HEK293 (cell line): ENCODE measurements at regions not wholly inside any gene's neighbourhood (a gene's known extent, or its start where the extent isn't known, plus 50 kb on each side); places are given as distances from the start of the nearest gene placed in this dataset.

Experiments used
- CTCF ChIA-PET: fragments of 350-600 bp; formaldehyde crosslinking; extraction: SDS; loops from one replicate; lab custom pipeline; 2021; ENCODE audit warnings: antibody characterized with exemption; lab: Yijun Ruan, JAX
- POLR2A ChIA-PET: fragments of 300-600 bp; formaldehyde crosslinking; extraction: SDS; loops from one replicate; lab custom pipeline; 2020; ENCODE audit warnings: antibody characterized with exemption, inconsistent platforms; lab: Yijun Ruan, JAX
- H3K27ac ChIP-seq: fragments of 200-500 bp; sonication (Bioruptor generic); 2 replicates; pipeline ENCODE4 v1.5.1; 2014; ENCODE audit warnings: low read depth, low read length, control low read depth, inconsistent platforms; ENCODE audit errors: extremely low read depth
- H3K36me3 ChIP-seq, 2 experiments: fragments of 200-500 bp in 1 of 2; sonication (Bioruptor generic) in 1 of 2; 1 replicate in 1 of 2; 2 replicates in 1 of 2; pipeline ENCODE4 v1.5.1; 2014 to 2017; ENCODE audit warnings: inconsistent platforms in 2 of 2, low read length in 2 of 2; ENCODE audit not compliant: control insufficient read depth in 2 of 2, insufficient read depth in 1 of 2
- H3K4me1 ChIP-seq: fragments of 200-500 bp; sonication (Bioruptor generic); 2 replicates; pipeline ENCODE4 v1.5.1; 2014; ENCODE audit warnings: mild to moderate bottlenecking, low read length, inconsistent platforms; ENCODE audit not compliant: control insufficient read depth, insufficient read depth
- H3K4me3 ChIP-seq: 2 replicates; pipeline ENCODE4 v1.5.1; 2011; ENCODE audit warnings: low read depth, mild to moderate bottlenecking, control low read depth, low read length, moderate library complexity
- H3K9me3 ChIP-seq: fragments of 200-500 bp; sonication (Bioruptor generic); 2 replicates; pipeline ENCODE4 v1.5.1; 2014; ENCODE audit warnings: low read depth, low read length, inconsistent platforms; ENCODE audit not compliant: control insufficient read depth, insufficient read depth
- ELK4 ChIP-seq: IDR thresholded peaks from 2 replicates; pipeline ENCODE4 v1.6.1; 2011; ENCODE audit warnings: mild to moderate bottlenecking, low read depth, low read length, borderline replicate concordance
- GLI4 ChIP-seq: fragments of 450-650 bp; formaldehyde crosslinking; IDR thresholded peaks from 2 replicates; pipeline ENCODE4 v1.5.1; 2016; ENCODE audit warnings: missing biosample characterization, missing genetic modification characterization
- KLF10 ChIP-seq: fragments of 450-650 bp; IDR thresholded peaks from 2 replicates; pipeline ENCODE4 v1.5.1; 2018; ENCODE audit warnings: missing biosample characterization, mild to moderate bottlenecking, missing genetic modification characterization
- KLF17 ChIP-seq: fragments of 450-650 bp; formaldehyde crosslinking; IDR thresholded peaks from 2 replicates; pipeline ENCODE4 v1.5.1; 2016; ENCODE audit warnings: missing biosample characterization, missing genetic modification characterization
- PRDM2 ChIP-seq: fragments of 450-650 bp; formaldehyde crosslinking; IDR thresholded peaks from 2 replicates; pipeline ENCODE4 v1.5.1; 2016; ENCODE audit warnings: missing biosample characterization, missing genetic modification characterization, borderline replicate concordance
- ZBTB21 ChIP-seq: fragments of 450-650 bp; formaldehyde crosslinking; IDR thresholded peaks from 2 replicates; pipeline ENCODE4 v1.5.1; 2017; ENCODE audit warnings: missing biosample characterization, missing genetic modification characterization
- ZBTB6 ChIP-seq: fragments of 450-650 bp; formaldehyde crosslinking; IDR thresholded peaks from 2 replicates; pipeline ENCODE4 v1.5.1; 2017; ENCODE audit warnings: missing biosample characterization, missing genetic modification characterization
- ZFP3 ChIP-seq: fragments of 450-650 bp; formaldehyde crosslinking; IDR thresholded peaks from 2 replicates; pipeline ENCODE4 v1.5.1; 2016; ENCODE audit warnings: low read depth, missing biosample characterization, missing genetic modification characterization
- ZNF132 ChIP-seq: fragments of 450-650 bp; formaldehyde crosslinking; IDR thresholded peaks from 2 replicates; pipeline ENCODE4 v1.5.1; 2017; ENCODE audit warnings: missing biosample characterization, missing genetic modification characterization, borderline replicate concordance
- ZNF23 ChIP-seq: fragments of 450-650 bp; formaldehyde crosslinking; IDR thresholded peaks from 2 replicates; pipeline ENCODE4 v1.5.1; 2016; ENCODE audit warnings: missing biosample characterization, missing genetic modification characterization, borderline replicate concordance
- ZNF350 ChIP-seq: fragments of 450-650 bp; formaldehyde crosslinking; IDR thresholded peaks from 2 replicates; pipeline ENCODE4 v1.5.0; 2017; ENCODE audit warnings: missing biosample characterization, mild to moderate bottlenecking, missing genetic modification characterization
- ZNF785 ChIP-seq: fragments of 450-650 bp; formaldehyde crosslinking; IDR thresholded peaks from 2 replicates; pipeline ENCODE4 v1.5.1; 2016; ENCODE audit warnings: missing biosample characterization, missing genetic modification characterization

GRCh38 chr4:141891260-141892120, 255.1 kb downstream of the IL15 start:
- Histone ChIP-seq H3K9me3 (no peaks in the 10 kb centered on the region), H3K4me3 (no peak overlapping the region), H3K4me1 (no peaks in the 10 kb centered on the region), H3K27ac (no peak overlapping the region), H3K36me3 (no peaks in the 10 kb centered on the region)
- CTCF ChIA-PET, result no interaction called here
- POLR2A ChIA-PET, result no interaction called here
- no peak for TF ChIP-seq ZNF785
- no peak for TF ChIP-seq KLF17 (tag by site-specific recombination)
- TF ChIP-seq ZFP3 (tag by site-specific recombination), result no peak
- no peak for TF ChIP-seq ZBTB6 (tag by site-specific recombination)

GRCh38 chr4:141896687-141897086, 260.3 kb downstream of the IL15 start:
- H3K4me3 ChIP-seq, result no peak overlapping the region
- no peak overlapping the region for H3K27ac ChIP-seq
- ChIA-PET CTCF (interaction anchor here (0.5 kb wide), 1 partner anchor 412 kb away, joined by 3 read pairs; no protein-coding TSS in a partner anchor), POLR2A (no interaction called here)
- no peaks in the 10 kb centered on the region for H3K36me3 ChIP-seq
- H3K9me3 ChIP-seq, result no peaks in the 10 kb centered on the region
- H3K4me1 ChIP-seq, result no peaks in the 10 kb centered on the region
- TF ChIP-seq ELK4 (no peak), ZBTB21 (tag by site-specific recombination) (no peak), KLF10 (tag by site-specific recombination) (no peak), GLI4 (no peak), ZNF350 (tag by site-specific recombination) (no peak), PRDM2 (no peak), ZNF23 (tag by site-specific recombination) (no peak), ZNF132 (tag by site-specific recombination) (no peak)
